Lower lobe of right lung (tissue), 2 donors: ENCODE measurements at regions not wholly inside any gene's neighbourhood (a gene's known extent, or its start where the extent isn't known, plus 50 kb on each side); places are given as distances from the start of the nearest gene placed in this dataset.

ENCODE experiments used
- ATAC-seq, 2 donors: fragments of 200-7000 bp; cut with Tn5 transposase; one replicate each; pipeline ENCODE4 v1.9.1; 2020 to 2022; ENCODE audit warnings: mild to moderate bottlenecking in 2 of 2, moderate library complexity in 2 of 2
- DNase-seq: peaks from one replicate; pipeline ENCODE4 v3.0.0-alpha.2; 2020
- H3K27ac ChIP-seq: fragments of 200-600 bp; one replicate; pipeline ENCODE4 v1.8.0; 2022
- H3K27me3 ChIP-seq: fragments of 200-600 bp; one replicate; pipeline ENCODE4 v1.8.0; 2022; ENCODE audit warnings: low read depth
- H3K36me3 ChIP-seq: fragments of 200-600 bp; one replicate; pipeline ENCODE4 v1.8.0; 2022; ENCODE audit warnings: mild to moderate bottlenecking
- H3K4me1 ChIP-seq: fragments of 200-600 bp; one replicate; pipeline ENCODE4 v1.8.0; 2022
- H3K4me3 ChIP-seq: fragments of 200-600 bp; one replicate; pipeline ENCODE4 v1.8.0; 2022; ENCODE audit warnings: mild to moderate bottlenecking
- H3K9me3 ChIP-seq: fragments of 200-600 bp; one replicate; pipeline ENCODE4 v1.8.0; 2022
- intact Hi-C: fragments of 100-400 bp; cut with DNase I; formaldehyde crosslinking; loops from one replicate; pipeline ENCODE4 v1.11.0; 2022
- TF ChIP-seq, protein P1 (sequence below): fragments of 200-600 bp; IDR thresholded peaks from one replicate; pipeline ENCODE4 v1.8.0; 2022; ENCODE audit warnings: antibody characterized with exemption, mild to moderate bottlenecking
- donor health status: DM: no; HTN: yes; CAD: no; lungs with severe emphysema.

DNA sequence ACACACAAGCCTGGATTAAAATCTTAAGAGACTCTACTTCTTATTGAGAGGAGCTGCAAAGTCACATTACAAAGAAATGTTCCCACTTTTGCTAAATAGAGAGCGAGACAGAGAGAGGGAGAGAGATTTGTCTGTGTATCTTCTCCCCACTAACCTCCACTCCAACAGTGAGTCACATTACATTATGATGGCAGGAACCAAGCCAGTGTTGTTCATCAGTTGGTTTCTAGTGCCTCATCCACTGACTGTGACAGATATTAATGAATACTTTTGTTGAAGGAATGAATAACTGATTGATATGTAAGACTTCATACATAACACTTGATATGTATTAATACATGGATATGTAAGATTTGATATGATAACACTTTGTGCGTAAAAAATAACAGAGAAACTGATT is 258.2 kb upstream of the SORCS1 start:
- DNase-seq (no peak), ATAC-seq (no peak)
- Histone ChIP-seq H3K4me3 (no peak overlapping the region), H3K27ac (no peak overlapping the region), H3K36me3 (no peaks in the 10 kb centered on the region), H3K4me1 (no peaks in the 10 kb centered on the region), H3K9me3 (no peaks in the 10 kb centered on the region), H3K27me3 (no peaks in the 10 kb centered on the region)
- TF ChIP-seq, protein P1, sequence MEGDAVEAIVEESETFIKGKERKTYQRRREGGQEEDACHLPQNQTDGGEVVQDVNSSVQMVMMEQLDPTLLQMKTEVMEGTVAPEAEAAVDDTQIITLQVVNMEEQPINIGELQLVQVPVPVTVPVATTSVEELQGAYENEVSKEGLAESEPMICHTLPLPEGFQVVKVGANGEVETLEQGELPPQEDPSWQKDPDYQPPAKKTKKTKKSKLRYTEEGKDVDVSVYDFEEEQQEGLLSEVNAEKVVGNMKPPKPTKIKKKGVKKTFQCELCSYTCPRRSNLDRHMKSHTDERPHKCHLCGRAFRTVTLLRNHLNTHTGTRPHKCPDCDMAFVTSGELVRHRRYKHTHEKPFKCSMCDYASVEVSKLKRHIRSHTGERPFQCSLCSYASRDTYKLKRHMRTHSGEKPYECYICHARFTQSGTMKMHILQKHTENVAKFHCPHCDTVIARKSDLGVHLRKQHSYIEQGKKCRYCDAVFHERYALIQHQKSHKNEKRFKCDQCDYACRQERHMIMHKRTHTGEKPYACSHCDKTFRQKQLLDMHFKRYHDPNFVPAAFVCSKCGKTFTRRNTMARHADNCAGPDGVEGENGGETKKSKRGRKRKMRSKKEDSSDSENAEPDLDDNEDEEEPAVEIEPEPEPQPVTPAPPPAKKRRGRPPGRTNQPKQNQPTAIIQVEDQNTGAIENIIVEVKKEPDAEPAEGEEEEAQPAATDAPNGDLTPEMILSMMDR, result no peak
- intact Hi-C loops, result no loop called here

DNA sequence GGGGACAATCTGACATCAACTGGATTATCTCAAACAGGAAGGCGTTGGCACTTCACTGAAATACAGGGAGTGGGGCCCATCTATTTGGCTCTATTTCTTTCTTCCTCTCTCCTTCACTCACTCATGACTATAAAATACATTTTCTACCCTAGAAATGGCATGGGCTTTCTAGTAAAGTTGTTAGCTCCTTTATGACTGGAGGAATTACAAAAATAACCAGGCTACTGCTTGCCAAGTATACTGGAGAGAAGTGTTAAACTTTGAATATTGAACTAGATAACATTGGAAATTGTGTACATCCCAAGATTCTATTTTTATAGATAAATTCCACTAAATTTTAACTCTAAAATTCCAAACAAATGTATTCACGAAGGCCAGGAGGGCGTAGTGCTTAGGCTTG is 255.7 kb upstream of the SORCS1 start:
- no peaks in the 10 kb centered on the region for H3K27me3 ChIP-seq
- intact Hi-C loops, result no loop called here
- DNase-seq, result no peak
- H3K36me3 ChIP-seq, result no peaks in the 10 kb centered on the region
- no peaks in the 10 kb centered on the region for H3K9me3 ChIP-seq
- TF ChIP-seq, protein P1, result no peak
- no peaks in the 10 kb centered on the region for H3K4me1 ChIP-seq
- no peak overlapping the region for H3K4me3 ChIP-seq
- no peak for ATAC-seq
- no peak overlapping the region for H3K27ac ChIP-seq

DNA sequence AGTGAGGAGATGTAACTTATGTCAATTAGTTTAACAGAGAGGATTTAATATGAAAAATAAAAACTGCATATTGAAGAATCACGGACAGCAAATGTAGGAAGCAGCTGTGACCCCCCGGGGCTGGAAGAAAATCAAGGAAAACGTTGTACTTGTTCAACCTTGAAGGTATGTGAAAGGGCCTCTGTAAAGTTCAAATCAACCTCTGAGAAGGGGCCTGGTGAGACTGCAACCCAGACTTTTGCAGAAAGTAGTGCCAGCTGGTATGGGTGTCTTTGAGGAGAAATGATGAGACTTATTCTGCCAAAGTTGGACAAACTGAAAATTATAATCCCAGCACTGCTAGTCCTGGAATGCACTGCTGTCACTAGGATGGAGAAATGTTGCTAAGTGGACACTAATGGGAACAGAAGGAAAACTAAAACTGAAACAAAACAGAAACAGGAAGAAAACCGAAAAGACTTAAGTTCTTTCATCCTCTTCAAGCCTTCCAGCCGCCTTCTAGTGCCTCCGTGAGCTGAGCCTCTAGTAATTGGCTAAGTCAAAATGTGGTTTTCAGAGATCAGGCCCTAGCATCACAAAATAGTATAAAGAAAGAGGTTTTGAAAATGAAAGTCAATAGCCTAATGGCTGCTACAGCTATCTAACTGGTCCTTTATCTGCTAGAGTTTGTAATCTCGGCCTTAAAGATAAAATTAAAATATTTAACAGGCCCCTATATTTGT is 253.7 kb upstream of the SORCS1 start:
- no peaks in the 10 kb centered on the region for H3K9me3 ChIP-seq
- DNase-seq (no peak), ATAC-seq (no peak)
- no peak overlapping the region for H3K4me3 ChIP-seq
- H3K36me3 ChIP-seq, result no peaks in the 10 kb centered on the region
- no peaks in the 10 kb centered on the region for H3K27me3 ChIP-seq
- no peaks in the 10 kb centered on the region for H3K4me1 ChIP-seq
- intact Hi-C loops, result no loop called here
- TF ChIP-seq, protein P1, result no peak
- H3K27ac ChIP-seq, result no peak overlapping the region

DNA sequence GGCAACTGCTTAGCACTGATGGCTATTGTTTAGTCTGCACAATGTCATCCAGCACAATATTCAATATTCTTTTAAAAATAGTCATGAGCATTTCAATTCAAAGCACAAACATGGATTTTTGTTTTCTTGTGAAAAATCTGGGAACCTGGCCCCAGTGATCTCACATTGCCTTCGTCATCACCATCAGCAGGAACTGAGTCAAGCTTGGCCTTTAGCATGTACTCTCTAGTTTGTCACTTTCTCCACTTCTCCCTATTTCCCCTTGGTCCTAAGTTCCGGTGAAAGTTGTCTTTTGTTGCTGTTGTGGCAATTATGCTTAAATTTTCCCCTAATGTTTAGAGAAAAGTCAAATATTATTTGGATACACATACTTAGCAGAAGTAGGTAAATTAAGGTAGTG is 252.9 kb upstream of the SORCS1 start:
- H3K4me3 ChIP-seq, result no peak overlapping the region
- H3K36me3 ChIP-seq, result no peaks in the 10 kb centered on the region
- DNase-seq (no peak), ATAC-seq (no peak)
- TF ChIP-seq, protein P1, result no peak
- H3K9me3 ChIP-seq, result no peaks in the 10 kb centered on the region
- no peaks in the 10 kb centered on the region for H3K4me1 ChIP-seq
- H3K27me3 ChIP-seq, result no peaks in the 10 kb centered on the region
- no peak overlapping the region for H3K27ac ChIP-seq
- intact Hi-C loops, result no loop called here

DNA sequence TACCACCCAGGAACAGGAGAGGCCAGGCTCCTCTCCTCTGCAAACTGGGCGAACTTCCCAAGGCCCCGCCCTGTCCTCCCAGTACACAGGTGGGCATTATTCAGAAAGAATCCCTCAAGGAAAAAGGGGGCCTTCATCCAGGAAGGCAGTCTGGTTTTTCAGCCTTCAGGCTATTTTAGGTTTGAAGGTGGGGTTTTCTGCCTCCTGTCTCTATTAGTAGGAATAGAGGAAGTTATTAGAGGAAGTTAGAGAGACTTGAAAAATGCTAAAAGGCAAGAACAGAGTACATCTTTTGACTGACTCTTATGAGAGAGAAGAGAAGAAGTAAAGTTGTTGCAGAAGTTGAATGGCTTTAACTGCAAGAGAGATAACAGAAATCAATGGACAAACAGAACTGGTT is 250.9 kb upstream of the SORCS1 start:
- no peak for ATAC-seq
- Histone ChIP-seq H3K27me3 (no peaks in the 10 kb centered on the region), H3K27ac (no peak overlapping the region), H3K4me1 (no peaks in the 10 kb centered on the region), H3K4me3 (no peak overlapping the region), H3K9me3 (no peaks in the 10 kb centered on the region), H3K36me3 (no peaks in the 10 kb centered on the region)
- DNase-seq, result no peak
- intact Hi-C loops, result no loop called here
- TF ChIP-seq, protein P1, result no peak
